GM18867 (cell line): ENCODE measurements at regions not wholly inside any gene's neighbourhood (a gene's known extent, or its start where the extent isn't known, plus 50 kb on each side); places are given as distances from the start of the nearest gene placed in this dataset.
A peak's percentile ranks its signal among the peaks of the same experiment; 100 is the strongest.
"Not testable (repeated sequence)": the region's sequence is repeated elsewhere in the genome, so short reads cannot be mapped to it uniquely, and the experiment has no call there.

Source experiments
- ATAC-seq: cut with Tn5 transposase; IDR thresholded peaks from one replicate; pipeline ENCODE4 v1.9.1; 2021; ENCODE audit warnings: mild to moderate bottlenecking, moderate library complexity; ENCODE audit not compliant: unreplicated experiment

- ATAC-seq = no peak
Measured at GRCh38 chr6:26257272-26257671, 107.7 kb upstream of the BTN3A2 start.

GRCh38 chr6:26258212-26258977, 106.6 kb upstream of the BTN3A2 start:
- no peak for ATAC-seq

- no peak for ATAC-seq
Measured at GRCh38 chr6:26260110-26260637, 104.8 kb upstream of the BTN3A2 start.

- ATAC-seq = no peak
Measured at GRCh38 chr6:26260725-26261490, 104.1 kb upstream of the BTN3A2 start.

- ATAC-seq = no peak
Measured at GRCh38 chr6:26264547-26264946, 100.5 kb upstream of the BTN3A2 start.

GRCh38 chr6:26267083-26267589, 97.9 kb upstream of the BTN3A2 start:
- ATAC-seq = no peak

GRCh38 chr6:26268659-26269402, 96.2 kb upstream of the BTN3A2 start:
- ATAC-seq = no peak

- ATAC-seq = no peak
Measured at GRCh38 chr6:26269531-26270485, 95.2 kb upstream of the BTN3A2 start.

- ATAC-seq = no peak
Measured at GRCh38 chr6:26270486-26270861, 94.5 kb upstream of the BTN3A2 start.

GRCh38 chr6:26270903-26271667, 93.9 kb upstream of the BTN3A2 start:
- peak; percentile 28 for ATAC-seq

- no peak for ATAC-seq
Measured at GRCh38 chr6:26271668-26272024, 93.4 kb upstream of the BTN3A2 start.

- peak; percentile 25 for ATAC-seq
Measured at GRCh38 chr6:26272171-26272637, 92.8 kb upstream of the BTN3A2 start.

- no peak for ATAC-seq
Measured at GRCh38 chr6:26273673-26274588, 91.1 kb upstream of the BTN3A2 start.

- no peak for ATAC-seq
Measured at GRCh38 chr6:26275663-26276062, 89.3 kb upstream of the BTN3A2 start.

- no peak for ATAC-seq
Measured at GRCh38 chr6:26276841-26277648, 88.0 kb upstream of the BTN3A2 start.

GRCh38 chr6:26278536-26278935, 86.5 kb upstream of the BTN3A2 start:
- ATAC-seq = no peak

GRCh38 chr6:26279371-26279770, 85.6 kb upstream of the BTN3A2 start:
- ATAC-seq = not testable (repeated sequence)
